Peyer's patch (tissue), 4 donors: ENCODE measurements at regions not wholly inside any gene's neighbourhood (a gene's known extent, or its start where the extent isn't known, plus 50 kb on each side); places are given as distances from the start of the nearest gene placed in this dataset.

Experiments used
- DNase-seq, 3 donors: peaks; one replicate each; pipeline ENCODE4 v3.0.0-alpha.2; 2017 to 2019
- H3K27ac ChIP-seq, 4 donors: fragments of 200-600 bp; sonication (generic); one replicate each; pipeline ENCODE4 v1.5.1; 2016 to 2019
- H3K27me3 ChIP-seq, 2 donors: fragments of 200-600 bp; sonication (generic); one replicate each; pipeline ENCODE4 v1.5.1; 2019
- H3K36me3 ChIP-seq, 3 donors: fragments of 200-600 bp; sonication (generic); one replicate each; pipeline ENCODE4 v1.5.1; 2016 to 2019
- H3K4me1 ChIP-seq, 4 donors: fragments of 200-600 bp; sonication (generic); one replicate each; pipeline ENCODE4 v1.5.1; 2016 to 2019
- H3K4me3 ChIP-seq, 4 donors: fragments of 200-600 bp; sonication (generic); 1 replicate in 3 of 4; 2 replicates in 1 of 4; pipeline ENCODE4 v1.5.1; 2016 to 2019; ENCODE audit warnings: mild to moderate bottlenecking in 1 of 4
- H3K9me3 ChIP-seq, 4 donors: fragments of 200-600 bp; sonication (generic); one replicate each; pipeline ENCODE4 v1.5.1; 2016 to 2019; ENCODE audit warnings: mild to moderate bottlenecking in 1 of 4
- POLR2A ChIP-seq, 2 donors: fragments of 450-650 bp; IDR thresholded peaks; one replicate each; pipeline ENCODE4 v1.5.1; 2017; ENCODE audit warnings: antibody characterized with exemption in 2 of 2, mild to moderate bottlenecking in 2 of 2, moderate library complexity in 2 of 2
- small RNA-seq, 2 donors: library from RNA; depleted of rRNA; stranded (forward); fragments of <200 nt; gene quantifications; one replicate each; pipeline ENCODE3, GENCODE V24; 2016
- TF ChIP-seq, protein P1 (sequence below), 6 experiments: fragments of 450-650 bp in 4 of 6; fragments of 200-600 bp in 2 of 6; sonication (generic) in 1 of 6; IDR thresholded peaks; one replicate each; pipeline ENCODE4 v1.5.1; 2017 to 2019; ENCODE audit warnings: antibody characterized with exemption in 6 of 6, mild to moderate bottlenecking in 3 of 6, moderate library complexity in 1 of 6

DNA sequence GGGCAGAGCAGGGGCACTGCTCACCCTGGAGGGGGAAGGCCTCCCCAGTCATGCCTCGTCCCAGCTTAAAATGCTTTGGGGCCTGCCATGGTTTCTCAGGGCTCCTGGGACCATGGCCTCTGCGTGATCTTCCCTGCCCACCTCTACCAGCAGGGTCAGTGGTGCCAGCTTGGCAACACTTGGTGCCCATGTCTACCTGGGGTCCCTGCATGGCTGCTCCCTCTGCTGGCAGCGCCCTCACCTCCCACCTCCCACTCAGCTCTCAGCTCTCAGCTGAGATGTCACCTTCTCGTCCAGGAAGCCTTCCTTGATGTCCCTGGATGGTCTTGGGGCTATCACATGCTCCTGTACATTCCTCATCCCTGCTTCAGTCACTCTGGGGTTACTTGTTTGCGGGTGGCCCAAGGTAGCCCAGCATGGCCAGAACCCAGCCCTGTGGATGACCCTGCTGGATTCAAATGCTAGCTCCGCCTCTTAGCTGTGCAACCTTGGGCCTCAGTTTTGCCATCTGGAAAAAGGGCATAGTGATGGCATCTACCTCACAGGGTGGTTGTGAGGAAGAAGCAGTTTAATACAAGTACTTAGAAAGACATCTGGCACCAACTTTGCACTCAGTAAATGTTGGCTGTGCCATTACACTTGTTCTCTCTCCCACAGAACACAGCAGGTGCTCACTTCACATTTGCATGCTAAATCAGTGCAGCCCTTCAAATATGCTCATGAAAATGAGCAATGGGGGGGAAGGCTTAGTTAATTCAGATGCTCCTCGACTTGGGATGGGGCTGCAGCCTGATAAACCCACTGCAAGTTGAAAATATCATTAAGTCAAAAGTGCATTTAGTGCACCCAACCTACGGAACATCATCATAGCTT lies 53.5 kb upstream of the PTPN1 start:
- Histone ChIP-seq H3K27me3 (no peaks in the 10 kb centered on the region), H3K27ac (peak overlapping the region in 2 of 4 donors; percentile 10 to 23), H3K36me3 (no peaks in the 10 kb centered on the region), H3K4me3 (no peak overlapping the region), H3K9me3 (no peaks in the 10 kb centered on the region), H3K4me1 (peaks cover 0 to 14% (median 0%) of the 10 kb centered on the region in 4 donors)
- TF ChIP-seq, protein P1, sequence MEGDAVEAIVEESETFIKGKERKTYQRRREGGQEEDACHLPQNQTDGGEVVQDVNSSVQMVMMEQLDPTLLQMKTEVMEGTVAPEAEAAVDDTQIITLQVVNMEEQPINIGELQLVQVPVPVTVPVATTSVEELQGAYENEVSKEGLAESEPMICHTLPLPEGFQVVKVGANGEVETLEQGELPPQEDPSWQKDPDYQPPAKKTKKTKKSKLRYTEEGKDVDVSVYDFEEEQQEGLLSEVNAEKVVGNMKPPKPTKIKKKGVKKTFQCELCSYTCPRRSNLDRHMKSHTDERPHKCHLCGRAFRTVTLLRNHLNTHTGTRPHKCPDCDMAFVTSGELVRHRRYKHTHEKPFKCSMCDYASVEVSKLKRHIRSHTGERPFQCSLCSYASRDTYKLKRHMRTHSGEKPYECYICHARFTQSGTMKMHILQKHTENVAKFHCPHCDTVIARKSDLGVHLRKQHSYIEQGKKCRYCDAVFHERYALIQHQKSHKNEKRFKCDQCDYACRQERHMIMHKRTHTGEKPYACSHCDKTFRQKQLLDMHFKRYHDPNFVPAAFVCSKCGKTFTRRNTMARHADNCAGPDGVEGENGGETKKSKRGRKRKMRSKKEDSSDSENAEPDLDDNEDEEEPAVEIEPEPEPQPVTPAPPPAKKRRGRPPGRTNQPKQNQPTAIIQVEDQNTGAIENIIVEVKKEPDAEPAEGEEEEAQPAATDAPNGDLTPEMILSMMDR (IDR thresholded peaks at IDR 0.05), result no peak
- TF ChIP-seq POLR2A (IDR thresholded peaks at IDR 0.05), result no peak
- DNase-seq, result no peak

DNA sequence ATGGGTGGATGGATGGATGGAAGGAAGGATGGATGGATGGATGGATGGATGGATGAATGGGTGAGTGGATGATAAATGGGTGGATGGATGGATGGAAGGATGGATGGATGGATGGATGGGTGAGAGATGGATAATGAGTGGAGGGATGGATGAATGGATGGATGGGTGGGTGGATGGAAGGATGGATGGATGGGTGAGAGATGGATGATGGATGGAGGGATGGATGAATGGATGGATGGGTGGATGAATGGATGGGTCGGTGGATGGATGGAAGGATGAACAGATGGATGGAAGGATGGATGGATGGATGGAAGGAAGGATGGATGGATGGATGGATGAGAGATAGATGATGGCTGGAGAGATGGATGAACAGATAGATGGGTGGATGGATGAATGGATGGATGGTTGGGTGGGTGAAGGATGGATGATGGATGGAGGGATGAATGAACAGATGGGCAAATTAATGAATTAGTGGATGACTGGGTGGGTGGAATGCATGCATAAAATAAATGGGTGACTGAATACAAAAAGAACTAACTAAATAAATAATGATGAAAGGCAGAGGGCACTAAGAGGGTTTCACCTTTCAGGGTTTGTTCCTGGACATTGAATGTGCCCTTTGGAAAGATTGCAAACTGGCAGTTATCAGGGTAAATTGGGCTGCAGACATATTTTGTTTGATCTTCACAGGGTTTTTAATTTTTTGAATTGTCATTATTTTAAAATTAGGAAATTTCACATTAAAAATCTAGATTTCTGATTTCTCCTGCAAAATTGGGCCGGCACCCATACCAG lies 50.9 kb upstream of the PTPN1 start:
- TF ChIP-seq, protein P1 (IDR thresholded peaks at IDR 0.05), result no peak
- TF ChIP-seq POLR2A (IDR thresholded peaks at IDR 0.05), result no peak

DNA sequence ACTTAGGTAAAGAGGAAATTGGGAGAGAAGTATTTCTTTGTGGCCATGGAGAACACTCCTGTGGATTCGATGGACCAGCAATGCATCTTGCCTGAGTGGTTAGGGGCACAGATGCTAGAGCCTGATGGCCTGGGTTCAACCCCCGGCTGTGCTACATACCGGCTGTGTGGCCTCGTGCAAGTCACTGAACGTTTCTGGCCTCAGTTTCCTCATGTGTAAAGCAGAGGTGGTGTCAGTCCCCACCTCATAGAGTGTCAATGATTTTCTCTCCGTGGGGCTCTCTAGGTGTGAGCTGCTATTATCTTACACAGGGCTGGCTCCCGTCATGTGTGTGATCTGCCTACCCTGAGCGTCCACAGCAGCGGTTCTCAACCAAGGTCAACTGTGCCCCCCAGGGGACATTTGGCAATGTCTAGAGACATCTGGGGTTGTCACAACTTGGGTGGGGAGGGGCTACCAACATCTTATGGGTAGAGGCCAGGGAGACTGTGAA lies 50.0 kb upstream of the PTPN1 start:
- H3K36me3 ChIP-seq, result no peaks in the 10 kb centered on the region
- peaks cover 0 to 12% (median 0%) of the 10 kb centered on the region in 4 donors for H3K4me1 ChIP-seq
- no peaks in the 10 kb centered on the region for H3K27me3 ChIP-seq
- TF ChIP-seq, protein P1 (IDR thresholded peaks at IDR 0.05), result no peak
- TF ChIP-seq POLR2A (IDR thresholded peaks at IDR 0.05), result no peak
- DNase-seq, result no peak
- H3K27ac ChIP-seq, result peak overlapping the region; percentile 26 to 57 (median 39)
- H3K9me3 ChIP-seq, result no peaks in the 10 kb centered on the region
- no peak overlapping the region for H3K4me3 ChIP-seq

More for the DNA sequence above, 50.9 kb upstream of the PTPN1 start:
- Histone ChIP-seq H3K9me3 (no peaks in the 10 kb centered on the region), H3K4me3 (no peak overlapping the region), H3K27ac (no peak overlapping the region), H3K36me3 (no peaks in the 10 kb centered on the region), H3K27me3 (no peaks in the 10 kb centered on the region), H3K4me1 (peaks cover 0 to 9% (median 0%) of the 10 kb centered on the region in 4 donors)
- no peak for DNase-seq

Small RNA genes lying in the stretch of these regions (small RNA-seq; reads per million reads assigned to genes)
- gene RN7SL636P, result 0 reads per million in 2 donors
